ENCODE measurements at regions not wholly inside any gene's neighbourhood (a gene's known extent, or its start where the extent isn't known, plus 50 kb on each side); places are given as distances from the start of the nearest gene placed in this dataset.
A peak's percentile ranks its signal among the peaks of the same experiment; 100 is the strongest.
"Not testable (repeated sequence)": the region's sequence is repeated elsewhere in the genome, so short reads cannot be mapped to it uniquely, and the experiment has no call there.

GRCh38 chr1:197850918-197851317 is 51.5 kb upstream of the C1orf53 start:
- no CpG with 5 or more reads among the region's 1 CpG for WGBS (ENCODE audit: insufficient coverage)

GRCh38 chr1:197850042-197850441 is 52.4 kb upstream of the C1orf53 start:
- no peaks in the 10 kb centered on the region for H3K4me1 ChIP-seq (ENCODE audit: control insufficient read depth, insufficient read depth, low read length)
- no peak overlapping the region for H3K27ac ChIP-seq (ENCODE audit: low read length)
- no peaks in the 10 kb centered on the region for H3K36me3 ChIP-seq (ENCODE audit: control insufficient read depth, insufficient read depth, low read length)
- no peak for DNase-seq
- H3K4me3 ChIP-seq (ENCODE audit: low read length), result no peak overlapping the region
- no peaks in the 10 kb centered on the region for H3K9me3 ChIP-seq (replicated peaks; ENCODE audit: control insufficient read depth, low read depth, low read length)
- 24% methylated on average over 3 of the region's 4 CpGs for WGBS (ENCODE audit: insufficient coverage)
- H3K27me3 ChIP-seq (ENCODE audit: control insufficient read depth, insufficient read depth, low read length), result no peaks in the 10 kb centered on the region

More at GRCh38 chr1:197850918-197851317, 51.5 kb upstream of the C1orf53 start:
- no peak for DNase-seq
- Histone ChIP-seq H3K27me3 (ENCODE audit: control insufficient read depth, insufficient read depth, low read length) (no peaks in the 10 kb centered on the region), H3K4me1 (ENCODE audit: control insufficient read depth, insufficient read depth, low read length) (no peaks in the 10 kb centered on the region), H3K9me3 (replicated peaks; ENCODE audit: control insufficient read depth, low read depth, low read length) (no peaks in the 10 kb centered on the region), H3K36me3 (ENCODE audit: control insufficient read depth, insufficient read depth, low read length) (no peaks in the 10 kb centered on the region), H3K27ac (ENCODE audit: low read length) (no peak overlapping the region), H3K4me3 (ENCODE audit: low read length) (no peak overlapping the region)

GRCh38 chr1:197848350-197848749 is 54.1 kb upstream of the C1orf53 start:
- H3K4me3 ChIP-seq (ENCODE audit: low read length), result no peak overlapping the region
- no peaks in the 10 kb centered on the region for H3K27me3 ChIP-seq (ENCODE audit: control insufficient read depth, insufficient read depth, low read length)
- H3K27ac ChIP-seq (ENCODE audit: low read length), result no peak overlapping the region
- no peaks in the 10 kb centered on the region for H3K9me3 ChIP-seq (replicated peaks; ENCODE audit: control insufficient read depth, low read depth, low read length)
- DNase-seq, result no peak
- no peaks in the 10 kb centered on the region for H3K36me3 ChIP-seq (ENCODE audit: control insufficient read depth, insufficient read depth, low read length)
- H3K4me1 ChIP-seq (ENCODE audit: control insufficient read depth, insufficient read depth, low read length), result no peaks in the 10 kb centered on the region

GRCh38 chr1:197845886-197846285 is 56.5 kb upstream of the C1orf53 start:
- Histone ChIP-seq H3K4me1 (ENCODE audit: control insufficient read depth, insufficient read depth, low read length) (no peaks in the 10 kb centered on the region), H3K27ac (ENCODE audit: low read length) (no peak overlapping the region), H3K9me3 (replicated peaks; ENCODE audit: control insufficient read depth, low read depth, low read length) (no peaks in the 10 kb centered on the region), H3K36me3 (ENCODE audit: control insufficient read depth, insufficient read depth, low read length) (no peaks in the 10 kb centered on the region), H3K4me3 (ENCODE audit: low read length) (no peak overlapping the region), H3K27me3 (ENCODE audit: control insufficient read depth, insufficient read depth, low read length) (no peaks in the 10 kb centered on the region)
- DNase-seq, result no peak
- WGBS (ENCODE audit: insufficient coverage), result no CpG with 5 or more reads among the region's 1 CpG

- Histone ChIP-seq H3K4me3 (ENCODE audit: low read length) (no peak overlapping the region), H3K27me3 (ENCODE audit: control insufficient read depth, insufficient read depth, low read length) (no peaks in the 10 kb centered on the region), H3K4me1 (ENCODE audit: control insufficient read depth, insufficient read depth, low read length) (no peaks in the 10 kb centered on the region), H3K27ac (ENCODE audit: low read length) (no peak overlapping the region), H3K9me3 (replicated peaks; ENCODE audit: control insufficient read depth, low read depth, low read length) (no peaks in the 10 kb centered on the region), H3K36me3 (ENCODE audit: control insufficient read depth, insufficient read depth, low read length) (no peaks in the 10 kb centered on the region)
- peak; percentile 14 for DNase-seq
- WGBS (ENCODE audit: insufficient coverage), result no CpG with 5 or more reads among the region's 3 CpGs
Observed at GRCh38 chr1:197844651-197845050, 57.8 kb upstream of the C1orf53 start.

GRCh38 chr1:197843401-197843800 is 59.0 kb upstream of the C1orf53 start:
- Histone ChIP-seq H3K4me3 (ENCODE audit: low read length) (no peak overlapping the region), H3K9me3 (replicated peaks; ENCODE audit: control insufficient read depth, low read depth, low read length) (no peaks in the 10 kb centered on the region), H3K27ac (ENCODE audit: low read length) (no peak overlapping the region), H3K27me3 (ENCODE audit: control insufficient read depth, insufficient read depth, low read length) (no peaks in the 10 kb centered on the region), H3K36me3 (ENCODE audit: control insufficient read depth, insufficient read depth, low read length) (no peaks in the 10 kb centered on the region), H3K4me1 (ENCODE audit: control insufficient read depth, insufficient read depth, low read length) (no peaks in the 10 kb centered on the region)
- no peak for DNase-seq
- 83% methylated on average over 1 of the region's 2 CpGs for WGBS (ENCODE audit: insufficient coverage)

GRCh38 chr1:197842646-197843045 is 59.8 kb upstream of the C1orf53 start:
- Histone ChIP-seq H3K27ac (ENCODE audit: low read length) (no peak overlapping the region), H3K36me3 (ENCODE audit: control insufficient read depth, insufficient read depth, low read length) (no peaks in the 10 kb centered on the region), H3K27me3 (ENCODE audit: control insufficient read depth, insufficient read depth, low read length) (no peaks in the 10 kb centered on the region), H3K4me3 (ENCODE audit: low read length) (no peak overlapping the region), H3K9me3 (replicated peaks; ENCODE audit: control insufficient read depth, low read depth, low read length) (no peaks in the 10 kb centered on the region), H3K4me1 (ENCODE audit: control insufficient read depth, insufficient read depth, low read length) (no peaks in the 10 kb centered on the region)
- WGBS (ENCODE audit: insufficient coverage), result 78% methylated on average over 3 of the region's 3 CpGs
- no peak for DNase-seq

- no peaks in the 10 kb centered on the region for H3K27me3 ChIP-seq (ENCODE audit: control insufficient read depth, insufficient read depth, low read length)
- no peaks in the 10 kb centered on the region for H3K9me3 ChIP-seq (replicated peaks; ENCODE audit: control insufficient read depth, low read depth, low read length)
- H3K4me3 ChIP-seq (ENCODE audit: low read length), result no peak overlapping the region
- WGBS (ENCODE audit: insufficient coverage), result no CpG with 5 or more reads among the region's 2 CpGs
- DNase-seq, result peak; percentile 31
- no peaks in the 10 kb centered on the region for H3K4me1 ChIP-seq (ENCODE audit: control insufficient read depth, insufficient read depth, low read length)
- no peaks in the 10 kb centered on the region for H3K36me3 ChIP-seq (ENCODE audit: control insufficient read depth, insufficient read depth, low read length)
- H3K27ac ChIP-seq (ENCODE audit: low read length), result no peak overlapping the region
Observed at GRCh38 chr1:197841883-197842553, 60.4 kb upstream of the C1orf53 start.

GRCh38 chr1:197841158-197841557 is 61.3 kb upstream of the C1orf53 start:
- Histone ChIP-seq H3K4me1 (ENCODE audit: control insufficient read depth, insufficient read depth, low read length) (no peaks in the 10 kb centered on the region), H3K27ac (ENCODE audit: low read length) (no peak overlapping the region), H3K36me3 (ENCODE audit: control insufficient read depth, insufficient read depth, low read length) (no peaks in the 10 kb centered on the region), H3K9me3 (replicated peaks; ENCODE audit: control insufficient read depth, low read depth, low read length) (no peaks in the 10 kb centered on the region), H3K27me3 (ENCODE audit: control insufficient read depth, insufficient read depth, low read length) (no peaks in the 10 kb centered on the region), H3K4me3 (ENCODE audit: low read length) (no peak overlapping the region)
- WGBS (ENCODE audit: insufficient coverage), result 70% methylated on average over 2 of the region's 6 CpGs
- DNase-seq, result no peak

GRCh38 chr1:197839786-197840185 is 62.6 kb upstream of the C1orf53 start:
- not testable (repeated sequence) for H3K36me3 ChIP-seq (ENCODE audit: control insufficient read depth, insufficient read depth, low read length); DNase-seq; H3K9me3 ChIP-seq (replicated peaks; ENCODE audit: control insufficient read depth, low read depth, low read length); H3K27ac ChIP-seq (ENCODE audit: low read length); H3K4me3 ChIP-seq (ENCODE audit: low read length); H3K27me3 ChIP-seq (ENCODE audit: control insufficient read depth, insufficient read depth, low read length); H3K4me1 ChIP-seq (ENCODE audit: control insufficient read depth, insufficient read depth, low read length)
- WGBS (ENCODE audit: insufficient coverage), result no CpG with 5 or more reads among the region's 3 CpGs

- 85% methylated on average over 1 of the region's 3 CpGs for WGBS (ENCODE audit: insufficient coverage)
- H3K27me3 ChIP-seq (ENCODE audit: control insufficient read depth, insufficient read depth, low read length), result no peaks in the 10 kb centered on the region
- DNase-seq, result peak; percentile 12
- H3K4me3 ChIP-seq (ENCODE audit: low read length), result no peak overlapping the region
- H3K36me3 ChIP-seq (ENCODE audit: control insufficient read depth, insufficient read depth, low read length), result no peaks in the 10 kb centered on the region
- no peaks in the 10 kb centered on the region for H3K4me1 ChIP-seq (ENCODE audit: control insufficient read depth, insufficient read depth, low read length)
- H3K9me3 ChIP-seq (replicated peaks; ENCODE audit: control insufficient read depth, low read depth, low read length), result no peaks in the 10 kb centered on the region
- H3K27ac ChIP-seq (ENCODE audit: low read length), result no peak overlapping the region
Observed at GRCh38 chr1:197838836-197839235, 63.6 kb upstream of the DENND1B start.
